OCI-LY1 (cell line): ENCODE measurements at regions not wholly inside any gene's neighbourhood (a gene's known extent, or its start where the extent isn't known, plus 50 kb on each side); places are given as distances from the start of the nearest gene placed in this dataset.

Source experiments
- H2AFZ ChIP-seq: fragments of 200-600 bp; sonication (generic), shearing (Covaris generic); 2 replicates; pipeline ENCODE4 v1.6.0; 2014; ENCODE audit warnings: antibody characterized with exemption, mild to moderate bottlenecking, low read length
- H3F3A ChIP-seq: fragments of 200-600 bp; sonication (generic), shearing (Covaris generic); 2 replicates; pipeline ENCODE4 v1.6.0; 2014; ENCODE audit warnings: mild to moderate bottlenecking, antibody characterized with exemption, low read length, moderate library complexity; ENCODE audit not compliant: insufficient read depth
- H3K27ac ChIP-seq: fragments of 200-600 bp; sonication (generic); 2 replicates; pipeline ENCODE4 v1.5.1; 2014; ENCODE audit warnings: low read length, mixed run types, mild to moderate bottlenecking, low read depth; ENCODE audit not compliant: poor library complexity, severe bottlenecking
- H3K27me3 ChIP-seq: fragments of 200-600 bp; sonication (generic); 2 replicates; pipeline ENCODE4 v1.6.0; 2014; ENCODE audit warnings: antibody characterized with exemption, mild to moderate bottlenecking, low read length, moderate library complexity; ENCODE audit not compliant: insufficient read depth
- H3K36me3 ChIP-seq: fragments of 200-600 bp; sonication (generic); 2 replicates; pipeline ENCODE4 v1.6.1; 2014; ENCODE audit warnings: mild to moderate bottlenecking, antibody characterized with exemption, low read length, moderate library complexity, mixed read lengths; ENCODE audit not compliant: insufficient read depth
- H3K4me1 ChIP-seq: fragments of 200-600 bp; sonication (generic); 2 replicates; pipeline ENCODE4 v1.5.1; 2014; ENCODE audit warnings: mild to moderate bottlenecking, low read length, moderate library complexity; ENCODE audit not compliant: insufficient read depth, severe bottlenecking
- H3K4me2 ChIP-seq: fragments of 200-600 bp; sonication (generic), shearing (Covaris generic); 2 replicates; pipeline ENCODE4 v1.6.1; 2014; ENCODE audit warnings: low read length
- H3K4me3 ChIP-seq: fragments of 200-600 bp; sonication (generic); 2 replicates; pipeline ENCODE4 v1.5.1; 2014; ENCODE audit warnings: low read length, low read depth, mild to moderate bottlenecking, mixed read lengths; ENCODE audit not compliant: poor library complexity, severe bottlenecking
- H3K79me2 ChIP-seq: fragments of 200-600 bp; shearing (Covaris generic); 2 replicates; pipeline ENCODE4 v1.6.1; 2016; ENCODE audit warnings: mixed run types, low read length, mixed read lengths; ENCODE audit not compliant: insufficient read depth
- H3K9ac ChIP-seq: fragments of 200-600 bp; sonication (generic), shearing (Covaris generic); 2 replicates; pipeline ENCODE4 v1.6.1; 2014; ENCODE audit warnings: mild to moderate bottlenecking, low read length, mixed read lengths
- H3K9me2 ChIP-seq: fragments of 200-600 bp; sonication (generic), shearing (Covaris generic); 2 replicates; pipeline ENCODE4 v1.6.1; 2014; ENCODE audit warnings: low read depth, mild to moderate bottlenecking, low read length, mixed read lengths
- H3K9me3 ChIP-seq: fragments of 200-600 bp; shearing (Covaris generic); 2 replicates; pipeline ENCODE4 v1.6.1; 2014; ENCODE audit warnings: low read length, mixed read lengths
- H4K20me1 ChIP-seq: fragments of 200-600 bp; sonication (generic), shearing (Covaris generic); 2 replicates; pipeline ENCODE4 v1.6.0; 2016; ENCODE audit warnings: mild to moderate bottlenecking, low read length; ENCODE audit not compliant: insufficient read depth
- CTCF ChIP-seq: fragments of 200-600 bp; sonication (generic), shearing (Covaris generic); IDR thresholded peaks from 2 replicates; pipeline ENCODE4 v1.5.1; 2017; ENCODE audit warnings: mild to moderate bottlenecking, antibody characterized with exemption, low read length, moderate library complexity, mixed read lengths
- EZH2 ChIP-seq: fragments of 200-600 bp; sonication (generic), shearing (Covaris generic); IDR thresholded peaks from 2 replicates; pipeline ENCODE4 v1.8.0; 2017; ENCODE audit warnings: borderline replicate concordance, mixed run types, mild to moderate bottlenecking, antibody characterized with exemption, low read length, moderate library complexity, mixed read lengths

- no peaks in the 10 kb centered on the region for H3F3A ChIP-seq
- no peak overlapping the region for H3K4me2 ChIP-seq
- H3K27me3 ChIP-seq: no peaks in the 10 kb centered on the region
- no peaks in the 10 kb centered on the region for H4K20me1 ChIP-seq
- H3K4me1 ChIP-seq: no peaks in the 10 kb centered on the region
- no peaks in the 10 kb centered on the region for H3K36me3 ChIP-seq
- no peak for TF ChIP-seq EZH2
- no peak for TF ChIP-seq CTCF
- H3K9me3 ChIP-seq: no peaks in the 10 kb centered on the region
- no peak overlapping the region for H3K27ac ChIP-seq
- H3K9me2 ChIP-seq: no peaks in the 10 kb centered on the region
- H3K79me2 ChIP-seq: no peaks in the 10 kb centered on the region
- no peak overlapping the region for H3K9ac ChIP-seq
- H2AFZ ChIP-seq: no peak overlapping the region
- no peak overlapping the region for H3K4me3 ChIP-seq
Observed at GRCh38 chr2:123095219-123095835, 929.8 kb upstream of the CNTNAP5 start.

- H3K79me2 ChIP-seq: no peaks in the 10 kb centered on the region
- H3K27me3 ChIP-seq: no peaks in the 10 kb centered on the region
- no peaks in the 10 kb centered on the region for H3K9me2 ChIP-seq
- TF ChIP-seq CTCF (no peak), EZH2 (no peak)
- H2AFZ ChIP-seq: no peak overlapping the region
- H4K20me1 ChIP-seq: no peaks in the 10 kb centered on the region
- no peak overlapping the region for H3K4me2 ChIP-seq
- no peaks in the 10 kb centered on the region for H3K4me1 ChIP-seq
- H3K27ac ChIP-seq: no peak overlapping the region
- no peaks in the 10 kb centered on the region for H3F3A ChIP-seq
- no peak overlapping the region for H3K9ac ChIP-seq
- H3K4me3 ChIP-seq: no peak overlapping the region
- H3K9me3 ChIP-seq: no peaks in the 10 kb centered on the region
- no peaks in the 10 kb centered on the region for H3K36me3 ChIP-seq
Observed at GRCh38 chr2:123098619-123099018, 926.5 kb upstream of the CNTNAP5 start.

GRCh38 chr2:123101434-123101833 lies 923.7 kb upstream of the CNTNAP5 start:
- no peak overlapping the region for H3K9ac ChIP-seq
- H3K9me3 ChIP-seq: no peaks in the 10 kb centered on the region
- no peaks in the 10 kb centered on the region for H3K27me3 ChIP-seq
- no peaks in the 10 kb centered on the region for H3F3A ChIP-seq
- no peaks in the 10 kb centered on the region for H3K36me3 ChIP-seq
- no peak for TF ChIP-seq CTCF
- TF ChIP-seq EZH2: no peak
- H3K4me1 ChIP-seq: no peaks in the 10 kb centered on the region
- no peak overlapping the region for H3K4me2 ChIP-seq
- no peak overlapping the region for H2AFZ ChIP-seq
- H3K9me2 ChIP-seq: no peaks in the 10 kb centered on the region
- no peaks in the 10 kb centered on the region for H4K20me1 ChIP-seq
- no peaks in the 10 kb centered on the region for H3K79me2 ChIP-seq
- H3K27ac ChIP-seq: no peak overlapping the region
- H3K4me3 ChIP-seq: no peak overlapping the region
